ENCODE measurements at regions not wholly inside any gene's neighbourhood (a gene's known extent, or its start where the extent isn't known, plus 50 kb on each side); places are given as distances from the start of the nearest gene placed in this dataset.

DNA sequence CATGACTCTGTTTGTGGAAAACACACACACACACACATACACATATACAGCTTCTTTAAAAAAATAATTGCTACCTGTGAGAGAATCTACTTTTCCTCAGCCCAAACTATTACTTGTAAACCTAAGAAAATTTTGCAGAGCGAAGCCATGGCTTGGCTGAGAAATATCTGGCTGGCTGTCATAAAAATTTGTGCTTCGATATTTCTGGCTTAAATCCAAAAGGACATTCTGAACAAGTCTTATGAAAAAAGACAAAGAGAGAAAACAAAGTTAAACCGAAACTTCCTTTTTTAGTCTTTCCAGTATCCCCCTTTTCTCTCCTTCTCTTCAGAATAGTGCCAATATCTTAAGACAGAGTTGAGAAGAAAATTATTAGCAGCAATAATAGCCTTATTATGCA lies 2048.0 kb downstream of the SUCLG1 start:
- DNase-seq (ENCODE audit: extremely low spot score), result no peak
- CTCF ChIA-PET, result no interaction called here

DNA sequence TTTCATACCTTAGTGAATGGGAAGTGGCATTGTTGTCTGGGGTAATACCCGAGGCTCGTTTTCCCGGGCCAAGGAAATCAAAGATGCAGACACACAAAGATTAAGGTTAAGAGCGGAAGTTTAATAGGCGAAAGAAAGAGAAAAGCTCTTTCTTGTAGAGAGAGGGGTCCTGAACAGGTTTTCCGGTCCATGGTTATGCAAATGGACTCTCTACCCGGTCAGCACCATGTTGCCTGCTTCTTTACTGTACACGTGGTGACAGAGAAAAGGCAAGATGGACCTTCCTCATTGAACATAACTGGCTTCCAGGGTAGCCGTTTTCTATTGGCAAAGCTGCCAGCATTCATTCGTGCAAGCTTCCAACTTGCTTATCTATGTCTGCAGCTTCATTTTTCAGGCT lies 2063.5 kb downstream of the SUCLG1 start:
- CTCF ChIA-PET, result no interaction called here
- POLR2A ChIA-PET, result no interaction called here
- TF ChIP-seq CTCF (IDR thresholded peaks at IDR 0.05; ENCODE audit: control extremely low read depth, extremely low read depth, low read depth, missing control alignments), result no peak
- no peak for DNase-seq (ENCODE audit: extremely low spot score)

More for the DNA sequence above, 2048.0 kb downstream of the SUCLG1 start:
- POLR2A ChIA-PET, result no interaction called here
- TF ChIP-seq CTCF (IDR thresholded peaks at IDR 0.05; ENCODE audit: control extremely low read depth, extremely low read depth, low read depth, missing control alignments), result no peak

- DNase-seq (ENCODE audit: extremely low spot score), result no peak
- no peak for TF ChIP-seq CTCF (IDR thresholded peaks at IDR 0.05; ENCODE audit: control extremely low read depth, extremely low read depth, low read depth, missing control alignments)
- ChIA-PET CTCF (no interaction called here), POLR2A (no interaction called here)
These were observed 2067.7 kb downstream of the SUCLG1 start for GRCh38 chr2:82391386-82391785.

DNA sequence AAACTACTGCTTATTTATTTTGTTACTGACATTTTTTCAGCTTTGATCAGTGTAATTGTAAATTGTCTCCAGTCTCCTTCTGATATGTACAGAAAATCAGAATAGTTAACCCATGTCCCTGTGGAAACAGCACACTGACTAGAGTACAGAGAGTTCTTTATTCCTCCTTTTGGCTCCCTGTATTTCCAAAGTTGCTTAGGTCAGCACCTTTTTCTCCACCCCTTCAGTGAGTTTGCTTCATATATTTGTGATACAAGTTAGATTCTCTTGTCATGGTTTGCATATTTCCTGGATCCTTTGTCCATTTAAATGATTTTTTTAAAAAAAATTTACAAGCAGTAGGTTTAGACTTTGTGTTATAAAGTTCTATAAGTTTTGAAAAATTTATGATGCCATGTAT lies 2051.1 kb upstream of the LRRTM1 start:
- no peak for TF ChIP-seq CTCF (IDR thresholded peaks at IDR 0.05; ENCODE audit: control extremely low read depth, extremely low read depth, low read depth, missing control alignments)
- ChIA-PET CTCF (no interaction called here), POLR2A (no interaction called here)
- no peak for DNase-seq (ENCODE audit: extremely low spot score)

DNA sequence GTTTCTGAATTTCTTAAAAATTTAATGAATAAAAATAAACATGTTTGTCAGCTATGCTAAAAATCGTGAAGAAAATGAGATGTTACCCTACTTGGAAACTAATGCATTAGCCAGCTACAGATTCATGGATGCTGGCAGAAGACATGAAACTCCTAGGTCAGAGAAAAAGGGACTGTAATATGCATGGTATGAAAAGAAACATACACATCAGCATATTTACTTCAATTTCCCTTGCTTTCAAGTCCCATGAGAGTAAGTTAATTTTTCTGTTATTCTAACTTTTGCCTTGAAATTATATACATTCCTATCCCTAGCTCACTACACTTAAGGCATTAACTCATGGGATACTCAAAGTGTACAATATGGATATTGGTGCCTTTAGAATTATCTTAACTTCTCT lies 2041.4 kb upstream of the LRRTM1 start:
- no peak for TF ChIP-seq CTCF (IDR thresholded peaks at IDR 0.05; ENCODE audit: control extremely low read depth, extremely low read depth, low read depth, missing control alignments)
- ChIA-PET CTCF (no interaction called here), POLR2A (no interaction called here)
- no peak for DNase-seq (ENCODE audit: extremely low spot score)

DNA sequence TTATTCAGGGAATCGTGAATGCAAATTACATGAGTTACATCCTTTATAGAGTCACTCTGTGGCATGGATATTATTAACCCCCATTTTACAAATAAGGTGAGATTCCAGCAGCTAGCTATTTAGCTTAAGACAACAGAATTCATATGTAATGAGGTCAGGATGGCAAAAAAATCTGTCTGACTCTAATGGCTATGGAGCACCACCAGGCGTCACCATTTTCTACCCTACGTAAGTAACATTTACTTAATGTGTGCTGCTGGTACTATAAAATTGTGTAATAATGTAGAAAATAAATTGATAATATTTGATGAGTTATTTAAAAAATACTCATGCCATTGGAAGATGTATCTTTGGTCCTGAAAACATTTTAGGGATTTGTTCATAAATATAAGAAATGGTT lies 2040.1 kb upstream of the LRRTM1 start:
- no peak for DNase-seq (ENCODE audit: extremely low spot score)
- no peak for TF ChIP-seq CTCF (IDR thresholded peaks at IDR 0.05; ENCODE audit: control extremely low read depth, extremely low read depth, low read depth, missing control alignments)
- ChIA-PET CTCF (no interaction called here), POLR2A (no interaction called here)

DNA sequence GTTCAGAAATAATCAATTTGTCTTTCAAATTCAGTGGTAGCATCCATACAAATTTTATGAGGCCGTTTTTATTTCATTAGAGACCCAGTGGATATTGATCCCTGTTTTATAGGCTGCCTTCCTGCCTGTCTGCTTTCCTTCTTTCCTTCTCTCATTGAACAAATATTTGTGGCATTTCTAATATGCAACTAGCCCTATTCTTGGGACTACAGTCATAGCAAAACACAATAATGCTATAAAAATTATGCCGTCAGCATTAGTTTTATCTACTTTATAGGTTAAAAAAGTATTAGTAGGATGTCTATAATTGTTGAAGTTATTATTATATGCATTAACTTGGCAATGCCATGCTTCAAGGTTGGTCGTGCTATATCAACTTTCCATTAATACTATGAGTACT lies 2037.8 kb upstream of the LRRTM1 start:
- no peak for DNase-seq (ENCODE audit: extremely low spot score)
- ChIA-PET CTCF (no interaction called here), POLR2A (no interaction called here)
- no peak for TF ChIP-seq CTCF (IDR thresholded peaks at IDR 0.05; ENCODE audit: control extremely low read depth, extremely low read depth, low read depth, missing control alignments)
